HG03066 (cell line): ENCODE measurements at regions not wholly inside any gene's neighbourhood (a gene's known extent, or its start where the extent isn't known, plus 50 kb on each side); places are given as distances from the start of the nearest gene placed in this dataset.
"Not testable (repeated sequence)": the region's sequence is repeated elsewhere in the genome, so short reads cannot be mapped to it uniquely, and the experiment has no call there.

Source experiments
- ATAC-seq: cut with Tn5 transposase; IDR thresholded peaks from one replicate; pipeline ENCODE4 v1.9.1; 2021; ENCODE audit warnings: low read depth; ENCODE audit not compliant: unreplicated experiment

- ATAC-seq = no peak
Measured at GRCh38 chr3:19825193-19825592, 108.8 kb downstream of the EFHB start.

- ATAC-seq = no peak
Measured at GRCh38 chr3:19822805-19823204, 111.2 kb downstream of the EFHB start.

GRCh38 chr3:19816631-19817030, 117.4 kb downstream of the EFHB start:
- no peak for ATAC-seq

GRCh38 chr3:19815805-19816204, 118.2 kb downstream of the EFHB start:
- no peak for ATAC-seq

- not testable (repeated sequence) for ATAC-seq
Measured at GRCh38 chr3:19813743-19814142, 120.3 kb downstream of the EFHB start.

GRCh38 chr3:19811689-19812088, 122.3 kb downstream of the EFHB start:
- ATAC-seq = no peak

- ATAC-seq = no peak
Measured at GRCh38 chr3:19808834-19809233, 125.2 kb downstream of the EFHB start.

- ATAC-seq = no peak
Measured at GRCh38 chr3:19799887-19800286, 134.1 kb downstream of the EFHB start.

GRCh38 chr3:19799115-19799514, 134.9 kb downstream of the EFHB start:
- ATAC-seq = no peak

- no peak for ATAC-seq
Measured at GRCh38 chr3:19798324-19798723, 135.7 kb downstream of the EFHB start.

- no peak for ATAC-seq
Measured at GRCh38 chr3:19792388-19792787, 141.6 kb downstream of the EFHB start.

- ATAC-seq = no peak
Measured at GRCh38 chr3:19775765-19776164, 158.3 kb downstream of the EFHB start.

- no peak for ATAC-seq
Measured at GRCh38 chr3:19769694-19770093, 164.3 kb downstream of the EFHB start.

GRCh38 chr3:19765954-19766353, 168.1 kb downstream of the EFHB start:
- no peak for ATAC-seq

GRCh38 chr3:19757773-19758172, 176.2 kb downstream of the EFHB start:
- no peak for ATAC-seq

- no peak for ATAC-seq
Measured at GRCh38 chr3:19749448-19750017, 184.5 kb downstream of the EFHB start.

GRCh38 chr3:19748782-19749447, 185.1 kb downstream of the EFHB start:
- ATAC-seq = no peak

GRCh38 chr3:19744047-19744446, 190.0 kb downstream of the EFHB start:
- no peak for ATAC-seq

- ATAC-seq = no peak
Measured at GRCh38 chr3:19742935-19743334, 191.1 kb downstream of the EFHB start.

- no peak for ATAC-seq
Measured at GRCh38 chr3:19739504-19739903, 194.5 kb downstream of the EFHB start.

GRCh38 chr3:19738846-19739245, 195.2 kb downstream of the EFHB start:
- no peak for ATAC-seq

GRCh38 chr3:19735111-19735510, 198.9 kb downstream of the EFHB start:
- no peak for ATAC-seq

GRCh38 chr3:19734453-19734852, 199.6 kb downstream of the EFHB start:
- no peak for ATAC-seq
